NCI-H69 (cell line): ENCODE measurements at regions not wholly inside any gene's neighbourhood (a gene's known extent, or its start where the extent isn't known, plus 50 kb on each side); places are given as distances from the start of the nearest gene placed in this dataset.

ENCODE experiments used
- DNase-seq: peaks from one replicate; lab custom pipeline; 2025; lab: John Stamatoyannopoulos, UW

DNA sequence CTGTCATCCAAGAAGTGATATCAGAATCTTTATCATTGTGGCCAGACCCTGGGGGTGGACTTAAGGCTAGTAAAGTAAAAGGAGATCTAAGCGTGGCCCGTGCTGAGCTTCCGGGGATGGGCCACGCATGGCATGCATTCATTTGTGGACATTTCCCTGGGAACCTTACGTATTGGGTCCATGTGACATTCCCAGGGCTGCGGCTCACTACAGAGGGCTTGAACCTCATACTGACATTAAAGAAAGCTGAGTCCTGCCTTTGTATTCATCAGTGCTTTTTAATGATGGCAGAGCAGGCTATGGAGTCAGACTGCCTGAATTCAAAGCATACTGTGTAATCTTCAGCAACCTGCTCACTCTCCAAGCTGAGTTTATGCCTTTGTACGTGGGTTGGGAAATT lies 152.2 kb upstream of the AFDN start:
- no peak for DNase-seq

- no peak for DNase-seq
These were observed 150.6 kb upstream of the AFDN start for GRCh38 chr6:167676000-167676665.

- no peak for DNase-seq
These were observed 149.9 kb upstream of the AFDN start for GRCh38 chr6:167676666-167677421.

GRCh38 chr6:167677422-167677789 lies 149.3 kb upstream of the AFDN start:
- no peak for DNase-seq

DNA sequence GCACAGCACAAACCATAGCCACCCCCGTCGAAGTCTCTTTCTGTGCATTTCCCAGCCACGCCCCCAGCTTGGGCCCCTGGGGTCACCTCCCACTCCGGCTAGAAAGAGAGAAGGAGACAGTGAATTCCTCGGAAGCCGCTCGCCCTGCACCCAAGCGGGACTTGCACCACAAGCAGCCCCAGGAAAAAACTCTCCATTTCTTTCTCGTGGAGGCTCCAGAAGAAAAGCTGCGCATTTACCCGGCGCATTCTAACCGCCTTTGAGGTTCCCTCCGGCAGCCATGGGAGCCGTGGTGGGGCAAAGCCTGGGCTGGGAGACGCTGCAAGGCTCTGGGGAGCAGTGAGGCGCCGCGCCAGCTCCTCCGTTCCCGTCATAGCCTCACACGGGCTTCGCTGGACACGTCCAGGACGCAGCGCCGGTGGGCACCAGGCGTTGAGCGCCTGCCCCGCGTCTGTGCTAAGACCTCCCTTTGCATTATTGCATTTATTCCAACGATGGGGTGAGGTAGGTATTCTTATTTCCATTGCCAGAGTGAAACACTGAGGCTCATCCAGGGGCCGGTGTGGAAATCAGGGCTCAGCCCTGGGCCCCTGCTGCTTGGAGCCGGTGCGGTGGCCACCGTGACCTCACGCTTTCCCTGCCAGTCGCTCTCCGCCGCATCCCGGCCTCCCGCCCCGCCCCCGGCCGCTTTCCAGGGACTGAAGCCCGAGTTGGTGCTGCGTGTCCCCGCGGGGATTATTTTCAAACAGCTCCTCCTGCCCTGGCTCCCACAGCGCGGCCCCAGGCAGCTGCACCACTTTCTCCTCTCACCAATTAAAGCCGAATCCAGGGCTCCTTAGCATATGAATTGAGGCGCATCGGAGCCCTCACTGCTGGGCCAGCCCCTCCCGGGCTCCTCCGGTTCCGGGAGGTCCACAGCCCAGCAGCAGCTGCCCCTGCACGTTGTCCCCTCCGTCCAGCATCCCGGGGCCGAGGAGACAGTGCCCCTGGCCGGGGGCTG lies 148.3 kb upstream of the AFDN start:
- peak; percentile 9 for DNase-seq

- DNase-seq, result no peak
These were observed 147.5 kb upstream of the AFDN start for GRCh38 chr6:167679122-167679736.

DNA sequence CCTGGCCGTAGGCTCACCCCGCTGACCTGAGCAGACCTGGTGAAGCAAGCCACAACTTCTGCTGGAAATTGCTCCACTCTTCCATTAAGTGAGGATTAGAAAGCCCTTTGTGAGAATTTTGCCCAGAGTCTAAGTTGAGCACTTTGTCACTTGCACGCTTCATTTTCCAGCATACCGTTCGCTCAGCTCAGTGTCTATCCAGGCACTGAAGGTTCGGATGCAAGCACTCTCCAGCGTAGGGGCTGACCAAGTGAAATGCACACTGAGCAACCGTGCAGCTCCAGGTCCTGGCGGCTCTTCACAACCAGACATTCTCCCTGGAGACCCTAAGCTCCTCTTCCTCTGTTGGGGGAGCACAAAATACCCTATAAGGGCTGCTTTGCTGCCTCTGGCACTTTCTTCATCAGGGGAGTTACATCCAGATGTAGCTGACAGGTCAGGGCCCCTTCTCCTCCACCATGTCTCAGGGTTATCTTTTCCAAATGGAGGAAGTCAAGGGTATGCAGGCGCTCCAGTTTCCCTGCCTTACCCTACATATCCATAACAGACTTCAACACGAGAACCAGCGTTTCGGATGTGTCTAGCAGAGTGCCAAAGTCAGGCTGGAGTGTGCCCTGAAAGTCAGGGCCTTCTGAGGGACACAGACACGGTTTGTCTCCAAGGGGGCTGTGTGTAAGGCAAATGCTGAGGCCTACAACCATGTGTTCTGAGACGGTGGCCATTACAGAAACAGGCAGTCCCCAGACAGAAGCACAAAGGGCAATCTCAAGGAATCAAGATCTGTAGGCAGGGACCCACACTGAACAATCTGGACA lies 146.7 kb upstream of the AFDN start:
- no peak for DNase-seq

GRCh38 chr6:167680605-167681149 lies 146.0 kb upstream of the AFDN start:
- no peak for DNase-seq

DNA sequence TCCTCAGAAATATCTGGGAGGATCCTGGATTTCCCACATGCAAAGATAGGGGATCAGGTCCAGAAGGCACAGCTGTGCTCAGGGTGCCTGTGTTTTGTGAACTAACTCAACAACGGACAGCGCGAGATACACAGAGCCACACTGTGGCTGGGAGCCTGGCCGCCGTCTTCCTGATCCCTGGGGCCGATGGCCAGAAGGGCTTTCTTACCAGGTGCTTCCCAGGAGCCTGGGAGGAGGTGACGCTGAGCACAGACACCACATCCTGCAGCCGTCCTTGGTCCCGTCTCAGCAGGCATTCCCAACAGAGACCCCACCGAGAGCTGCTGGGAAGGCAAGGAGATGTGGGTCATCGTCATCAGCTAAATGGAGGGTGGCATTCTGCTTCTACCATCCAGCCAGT lies 144.6 kb upstream of the AFDN start:
- no peak for DNase-seq

DNA sequence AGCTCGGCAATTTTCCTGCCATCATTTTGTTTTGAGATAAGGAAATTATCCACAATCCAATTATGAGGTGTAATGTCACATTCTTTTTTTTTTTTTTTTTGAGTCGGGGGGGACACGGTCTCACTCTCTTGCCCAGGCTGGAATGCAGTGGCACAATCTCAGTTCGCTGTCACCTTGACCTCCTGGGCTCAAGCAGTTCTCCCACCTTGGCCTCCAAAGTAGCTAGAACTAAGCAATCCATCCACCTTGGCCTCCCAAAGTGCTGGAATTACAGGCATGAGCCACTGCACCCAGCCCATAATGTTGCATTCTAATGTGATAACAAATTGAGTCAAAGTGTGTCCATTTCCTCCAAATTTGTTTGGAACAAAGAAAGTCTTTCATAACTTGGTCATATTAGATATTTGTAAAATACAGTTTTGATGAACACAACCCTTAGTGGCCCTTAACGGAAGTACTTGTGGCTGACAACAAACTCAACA lies 144.1 kb upstream of the AFDN start:
- no peak for DNase-seq

GRCh38 chr6:167683028-167683862 lies 143.5 kb upstream of the AFDN start:
- DNase-seq, result no peak

- peak; percentile 42 for DNase-seq
These were observed 142.2 kb upstream of the AFDN start for GRCh38 chr6:167684276-167685104.

DNA sequence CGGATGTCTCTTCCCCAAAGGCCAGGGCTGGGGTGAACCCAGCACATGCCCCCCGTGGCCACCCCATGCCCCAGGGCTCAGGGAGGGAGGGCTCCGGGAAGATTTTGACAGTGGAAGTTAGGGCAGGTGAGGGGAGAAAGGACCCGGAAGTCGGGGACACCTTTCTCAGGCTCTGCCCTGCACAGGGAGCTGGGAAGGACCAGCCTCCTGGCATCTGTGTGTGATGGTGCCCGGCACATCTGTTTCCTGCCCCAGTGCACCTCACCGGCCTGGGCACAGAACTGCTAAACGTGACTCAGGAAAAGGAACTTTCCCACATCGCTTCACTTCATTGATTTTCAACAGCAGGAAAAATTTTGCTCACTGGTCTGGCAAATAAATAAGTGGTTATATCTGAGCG lies 141.1 kb upstream of the AFDN start:
- no peak for DNase-seq

DNA sequence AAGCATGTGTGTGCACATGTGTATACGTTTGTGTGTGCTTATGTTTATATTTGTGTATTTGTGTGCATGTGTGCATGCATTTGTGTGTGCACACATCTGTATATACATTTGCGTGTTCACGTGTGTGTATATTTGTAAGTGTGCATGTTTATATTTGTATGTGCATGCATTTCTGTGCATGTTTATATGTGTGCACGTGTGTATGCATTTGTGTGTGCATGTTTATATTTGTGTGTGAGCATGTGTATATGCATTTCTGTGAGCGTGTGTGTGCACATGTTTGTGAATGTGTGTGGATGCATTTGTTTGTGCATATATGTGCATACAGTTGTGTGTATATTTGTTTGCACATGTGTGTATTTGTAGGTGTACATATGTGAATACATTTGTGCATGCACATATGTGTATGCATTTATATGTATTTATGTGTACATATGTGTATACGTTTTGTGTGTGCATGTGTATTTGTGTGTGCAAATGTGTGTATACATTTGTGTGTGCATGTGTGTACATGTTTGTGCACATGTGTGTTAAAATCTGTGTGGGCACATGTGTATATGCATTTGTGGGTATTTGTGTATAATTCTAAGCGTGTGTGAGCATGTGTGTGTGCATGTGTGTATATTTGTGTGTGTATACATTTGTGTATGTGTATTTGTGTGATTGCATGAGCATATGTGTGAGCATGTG lies 140.4 kb upstream of the AFDN start:
- no peak for DNase-seq

DNA sequence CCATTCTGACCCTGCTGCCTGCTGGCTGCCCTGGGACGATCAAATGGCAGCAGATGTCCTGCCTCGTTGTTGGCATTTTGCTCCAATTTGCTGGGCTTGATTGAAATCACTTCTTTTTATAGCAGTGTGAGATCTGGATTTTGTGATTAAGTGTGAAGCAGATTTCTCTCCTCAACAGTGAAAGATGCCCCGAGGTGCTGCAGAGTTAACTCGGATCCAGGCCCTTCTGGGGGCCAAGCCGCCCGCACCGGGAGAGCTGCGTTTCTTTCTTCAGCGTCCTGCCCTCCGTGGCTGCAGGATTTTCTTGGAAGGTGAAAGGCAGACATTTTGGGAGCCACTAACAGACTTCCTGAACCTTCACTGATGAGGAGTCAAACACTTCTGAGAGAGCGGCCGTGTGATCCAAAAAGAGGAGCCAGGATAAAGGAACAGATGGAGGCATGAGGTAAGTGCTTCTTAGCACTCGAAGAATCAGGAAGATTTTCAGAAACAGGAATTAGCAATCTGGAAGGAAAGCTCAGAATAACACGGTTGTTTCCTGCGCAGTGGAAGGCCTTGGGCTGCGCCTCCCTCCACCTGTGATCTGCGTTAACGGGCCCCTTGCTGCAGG lies 139.5 kb upstream of the AFDN start:
- no peak for DNase-seq

- DNase-seq, result no peak
These were observed 138.6 kb upstream of the AFDN start for GRCh38 chr6:167688123-167688522.

GRCh38 chr6:167689278-167689677 lies 137.4 kb upstream of the AFDN start:
- DNase-seq, result no peak

DNA sequence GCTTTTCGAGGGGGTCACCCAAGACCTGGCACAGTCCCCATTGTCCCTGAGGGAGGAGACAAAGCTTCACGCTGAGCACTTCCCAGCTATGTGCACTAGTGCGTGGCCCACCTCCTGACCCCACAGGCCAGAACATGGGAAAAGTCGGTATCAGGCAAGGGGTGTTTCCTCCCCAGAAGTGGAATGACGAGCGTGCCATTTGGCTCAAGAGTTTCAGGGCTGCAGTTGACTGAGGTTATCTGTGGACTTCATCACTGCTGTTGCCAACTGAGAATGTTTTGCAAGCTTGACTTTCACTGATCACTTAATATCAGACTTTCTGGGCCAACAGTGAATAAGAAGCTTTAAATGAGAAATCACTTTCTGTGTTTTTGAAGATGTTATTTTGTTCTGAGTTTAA lies 137.0 kb upstream of the AFDN start:
- DNase-seq, result no peak
